Neural cell (in vitro differentiated cells): ENCODE measurements at regions not wholly inside any gene's neighbourhood (a gene's known extent, or its start where the extent isn't known, plus 50 kb on each side); places are given as distances from the start of the nearest gene placed in this dataset.

ENCODE experiments used
- H2AFZ ChIP-seq: fragments of 200-600, 300-800 bp; sonication (generic), shearing (Covaris generic); 2 replicates; pipeline ENCODE4 v1.6.0; 2014; ENCODE audit warnings: low read depth, mild to moderate bottlenecking, antibody characterized with exemption, low read length, moderate library complexity
- H3F3A ChIP-seq: fragments of 200-600 bp; shearing (Covaris generic); 2 replicates; pipeline ENCODE4 v1.6.1; 2016; ENCODE audit warnings: mild to moderate bottlenecking, moderate library complexity, mixed read lengths, antibody characterized with exemption, low read length; ENCODE audit not compliant: insufficient read depth, poor library complexity, severe bottlenecking
- H3K27ac ChIP-seq: fragments of 200-600, 300-800 bp; sonication (generic), shearing (Covaris generic); 2 replicates; pipeline ENCODE4 v1.5.1; 2014; ENCODE audit warnings: mild to moderate bottlenecking, low read length, moderate library complexity
- H3K27me3 ChIP-seq: fragments of 300-800, 200-600 bp; sonication (generic), shearing (Covaris generic); 2 replicates; pipeline ENCODE4 v1.6.0; 2014; ENCODE audit warnings: mild to moderate bottlenecking, low read depth, low read length, moderate library complexity; ENCODE audit not compliant: insufficient read depth
- H3K36me3 ChIP-seq: fragments of 300-800, 200-600 bp; sonication (generic), shearing (Covaris generic); 2 replicates; pipeline ENCODE4 v1.5.1; 2014; ENCODE audit warnings: mild to moderate bottlenecking, antibody characterized with exemption, low read length, moderate library complexity; ENCODE audit not compliant: insufficient read depth
- H3K4me2 ChIP-seq: fragments of 300-800, 200-600 bp; sonication (generic), shearing (Covaris generic); 2 replicates; pipeline ENCODE4 v1.6.0; 2014; ENCODE audit warnings: mild to moderate bottlenecking, low read length
- H3K4me3 ChIP-seq: fragments of 300-800, 200-600 bp; sonication (generic), shearing (Covaris generic); 2 replicates; pipeline ENCODE4 v1.5.1; 2014; ENCODE audit warnings: mild to moderate bottlenecking, low read length, moderate library complexity
- H3K79me2 ChIP-seq: fragments of 200-600 bp; shearing (Covaris generic); replicated peaks from 2 replicates; pipeline ENCODE4 v1.6.0; 2014; ENCODE audit warnings: mild to moderate bottlenecking, low read length, moderate library complexity; ENCODE audit not compliant: insufficient read depth
- H3K9ac ChIP-seq: fragments of 300-800, 200-600 bp; sonication (generic), shearing (Covaris generic); 2 replicates; pipeline ENCODE4 v1.6.1; 2016; ENCODE audit warnings: mild to moderate bottlenecking, low read length, mixed read lengths
- H3K9me2 ChIP-seq: fragments of 200-600 bp; shearing (Covaris generic); 2 replicates; pipeline ENCODE4 v1.6.1; 2016; ENCODE audit warnings: mild to moderate bottlenecking, low read length, mixed read lengths; ENCODE audit not compliant: insufficient read depth
- H3K9me3 ChIP-seq: fragments of 200-600, 300-800 bp; sonication (generic), shearing (Covaris generic); 2 replicates; pipeline ENCODE4 v1.6.1; 2016; ENCODE audit warnings: mild to moderate bottlenecking, mixed run types, low read length, moderate library complexity, mixed read lengths
- H4K20me1 ChIP-seq: fragments of 200-600 bp; shearing (Covaris generic); 2 replicates; pipeline ENCODE4 v1.6.1; 2016; ENCODE audit warnings: mild to moderate bottlenecking, mixed run types; ENCODE audit not compliant: insufficient read depth
- CTCF ChIP-seq: fragments of 450-650 bp; IDR thresholded peaks from 2 replicates; pipeline ENCODE4 v1.5.1; 2014; ENCODE audit warnings: antibody characterized with exemption, mild to moderate bottlenecking, moderate library complexity; ENCODE audit not compliant: poor library complexity, severe bottlenecking
- EP300 ChIP-seq: fragments of 450-650 bp; conservative IDR thresholded peaks from 2 replicates; pipeline ENCODE4 v1.6.1; 2014; ENCODE audit warnings: antibody characterized with exemption, mild to moderate bottlenecking, moderate library complexity; ENCODE audit not compliant: poor library complexity, severe bottlenecking
- EZH2 ChIP-seq: fragments of 200-600, 300-800 bp; shearing (Covaris generic), sonication (generic); IDR thresholded peaks from 2 replicates; pipeline ENCODE4 v1.6.1; 2014; ENCODE audit warnings: antibody characterized with exemption, low read length, borderline replicate concordance, mild to moderate bottlenecking; ENCODE audit not compliant: insufficient read depth, poor library complexity, severe bottlenecking
- MXI1 ChIP-seq: fragments of 450-650 bp; conservative IDR thresholded peaks from 2 replicates; pipeline ENCODE4 v1.6.1; 2014; ENCODE audit warnings: antibody characterized with exemption, mild to moderate bottlenecking; ENCODE audit not compliant: poor library complexity, severe bottlenecking
- POLR2AphosphoS5 ChIP-seq: IDR thresholded peaks from 2 replicates; pipeline ENCODE4 v1.6.1; 2012
- RAD21 ChIP-seq: fragments of 450-650 bp; conservative IDR thresholded peaks from 2 replicates; pipeline ENCODE4 v1.6.1; 2014; ENCODE audit warnings: antibody characterized with exemption, mild to moderate bottlenecking, moderate library complexity
- REST ChIP-seq: IDR thresholded peaks from 2 replicates; pipeline ENCODE4 v1.6.1; 2012; ENCODE audit warnings: borderline replicate concordance
- SMC3 ChIP-seq: fragments of 450-650 bp; conservative IDR thresholded peaks from 2 replicates; pipeline ENCODE4 v1.6.1; 2014; ENCODE audit warnings: antibody characterized with exemption, mild to moderate bottlenecking, moderate library complexity; ENCODE audit not compliant: poor library complexity
- TAF1 ChIP-seq: IDR thresholded peaks from 2 replicates; pipeline ENCODE4 v1.6.1; 2012; ENCODE audit warnings: low read depth

DNA sequence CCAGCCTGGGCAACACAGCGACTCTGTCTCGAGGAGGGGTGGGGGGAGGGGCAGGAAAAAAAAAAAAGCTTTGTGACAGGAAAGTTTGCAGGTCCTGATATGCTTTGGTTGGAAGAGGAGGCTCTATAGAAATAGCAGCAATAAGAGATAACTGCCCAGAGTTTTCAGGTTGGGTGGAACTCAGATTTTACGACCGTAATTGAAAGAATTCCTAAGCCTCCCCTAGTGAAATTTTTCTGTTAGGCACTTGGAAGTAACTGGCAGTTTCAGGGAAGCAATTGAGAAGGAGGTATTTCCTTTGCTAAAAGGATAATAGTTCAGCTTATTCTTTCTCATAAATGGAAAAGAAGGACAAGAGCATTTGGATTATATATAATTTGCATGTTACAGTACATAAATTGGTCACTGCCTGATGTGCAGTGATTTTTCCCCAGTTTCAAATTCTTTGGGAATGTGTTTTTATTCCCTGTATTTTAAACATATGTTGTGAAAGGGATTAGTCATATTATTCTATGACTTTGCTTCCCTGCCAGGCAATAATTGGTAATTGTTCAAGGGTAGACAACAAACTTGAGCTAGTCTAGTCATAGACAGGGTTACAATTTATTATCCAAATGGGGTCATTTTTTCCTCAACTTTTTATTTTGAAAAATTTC, 452.8 kb downstream of the AEBP2 start:
- no peaks in the 10 kb centered on the region for H3F3A ChIP-seq
- H3K79me2 ChIP-seq: no peaks in the 10 kb centered on the region
- no peak overlapping the region for H3K4me2 ChIP-seq
- TF ChIP-seq EP300 (no peak), EZH2 (no peak), RAD21 (no peak), MXI1 (no peak), CTCF (no peak), SMC3 (no peak), POLR2AphosphoS5 (no peak), TAF1 (no peak), REST (no peak)
- no peaks in the 10 kb centered on the region for H4K20me1 ChIP-seq
- no peaks in the 10 kb centered on the region for H3K9me2 ChIP-seq
- H3K4me3 ChIP-seq: no peak overlapping the region
- H3K27me3 ChIP-seq: no peaks in the 10 kb centered on the region
- H3K36me3 ChIP-seq: no peaks in the 10 kb centered on the region
- H3K9ac ChIP-seq: no peak overlapping the region
- no peaks in the 10 kb centered on the region for H3K9me3 ChIP-seq
- no peak overlapping the region for H2AFZ ChIP-seq
- no peak overlapping the region for H3K27ac ChIP-seq

- Histone ChIP-seq H4K20me1 (no peaks in the 10 kb centered on the region), H3K9ac (no peak overlapping the region), H3K27me3 (no peaks in the 10 kb centered on the region), H3F3A (no peaks in the 10 kb centered on the region), H3K4me2 (no peak overlapping the region), H3K79me2 (no peaks in the 10 kb centered on the region), H3K9me3 (no peaks in the 10 kb centered on the region), H3K4me3 (no peak overlapping the region), H3K9me2 (no peaks in the 10 kb centered on the region), H2AFZ (no peak overlapping the region), H3K27ac (no peak overlapping the region), H3K36me3 (no peaks in the 10 kb centered on the region)
- TF ChIP-seq EP300: no peak
- TF ChIP-seq RAD21: no peak
- TF ChIP-seq POLR2AphosphoS5: no peak
- TF ChIP-seq SMC3: no peak
- no peak for TF ChIP-seq MXI1
- TF ChIP-seq CTCF: no peak
- no peak for TF ChIP-seq TAF1
- TF ChIP-seq REST: no peak
- no peak for TF ChIP-seq EZH2
These were observed 454.2 kb downstream of the AEBP2 start for GRCh38 chr12:19893514-19893913.
